Omental fat pad (tissue), 3 donors: ENCODE measurements at regions not wholly inside any gene's neighbourhood (a gene's known extent, or its start where the extent isn't known, plus 50 kb on each side); places are given as distances from the start of the nearest gene placed in this dataset.

Experiments
- ATAC-seq: fragments of 150-250 bp; one replicate; pipeline ENCODE4 v1.9.1; 2016; ENCODE audit warnings: mild to moderate bottlenecking, moderate library complexity; ENCODE audit not compliant: low FRiP score
- DNase-seq: peaks from one replicate; pipeline ENCODE4 v3.0.0-alpha.2; 2019; ENCODE audit warnings: low spot score
- TF ChIP-seq, protein P1 (sequence below), 3 donors: fragments of 450-650 bp; IDR thresholded peaks; one replicate each; pipeline ENCODE4 v1.5.1; 2016 to 2017; ENCODE audit warnings: antibody characterized with exemption in 3 of 3, mild to moderate bottlenecking in 3 of 3, moderate library complexity in 2 of 3

- no peak for ATAC-seq
- no peak for DNase-seq
- TF ChIP-seq, protein P1, sequence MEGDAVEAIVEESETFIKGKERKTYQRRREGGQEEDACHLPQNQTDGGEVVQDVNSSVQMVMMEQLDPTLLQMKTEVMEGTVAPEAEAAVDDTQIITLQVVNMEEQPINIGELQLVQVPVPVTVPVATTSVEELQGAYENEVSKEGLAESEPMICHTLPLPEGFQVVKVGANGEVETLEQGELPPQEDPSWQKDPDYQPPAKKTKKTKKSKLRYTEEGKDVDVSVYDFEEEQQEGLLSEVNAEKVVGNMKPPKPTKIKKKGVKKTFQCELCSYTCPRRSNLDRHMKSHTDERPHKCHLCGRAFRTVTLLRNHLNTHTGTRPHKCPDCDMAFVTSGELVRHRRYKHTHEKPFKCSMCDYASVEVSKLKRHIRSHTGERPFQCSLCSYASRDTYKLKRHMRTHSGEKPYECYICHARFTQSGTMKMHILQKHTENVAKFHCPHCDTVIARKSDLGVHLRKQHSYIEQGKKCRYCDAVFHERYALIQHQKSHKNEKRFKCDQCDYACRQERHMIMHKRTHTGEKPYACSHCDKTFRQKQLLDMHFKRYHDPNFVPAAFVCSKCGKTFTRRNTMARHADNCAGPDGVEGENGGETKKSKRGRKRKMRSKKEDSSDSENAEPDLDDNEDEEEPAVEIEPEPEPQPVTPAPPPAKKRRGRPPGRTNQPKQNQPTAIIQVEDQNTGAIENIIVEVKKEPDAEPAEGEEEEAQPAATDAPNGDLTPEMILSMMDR (IDR thresholded peaks at IDR 0.05) = no peak
Observed at GRCh38 chr7:41010418-41010817, 692.5 kb downstream of the INHBA start.

- TF ChIP-seq, protein P1 (IDR thresholded peaks at IDR 0.05) = no peak
- DNase-seq = no peak
- ATAC-seq = no peak
Observed at GRCh38 chr7:41007811-41008210, 695.1 kb downstream of the INHBA start.

GRCh38 chr7:41007351-41007751, 695.5 kb downstream of the INHBA start:
- ATAC-seq = no peak
- TF ChIP-seq, protein P1 (IDR thresholded peaks at IDR 0.05) = no peak
- DNase-seq = no peak

DNA sequence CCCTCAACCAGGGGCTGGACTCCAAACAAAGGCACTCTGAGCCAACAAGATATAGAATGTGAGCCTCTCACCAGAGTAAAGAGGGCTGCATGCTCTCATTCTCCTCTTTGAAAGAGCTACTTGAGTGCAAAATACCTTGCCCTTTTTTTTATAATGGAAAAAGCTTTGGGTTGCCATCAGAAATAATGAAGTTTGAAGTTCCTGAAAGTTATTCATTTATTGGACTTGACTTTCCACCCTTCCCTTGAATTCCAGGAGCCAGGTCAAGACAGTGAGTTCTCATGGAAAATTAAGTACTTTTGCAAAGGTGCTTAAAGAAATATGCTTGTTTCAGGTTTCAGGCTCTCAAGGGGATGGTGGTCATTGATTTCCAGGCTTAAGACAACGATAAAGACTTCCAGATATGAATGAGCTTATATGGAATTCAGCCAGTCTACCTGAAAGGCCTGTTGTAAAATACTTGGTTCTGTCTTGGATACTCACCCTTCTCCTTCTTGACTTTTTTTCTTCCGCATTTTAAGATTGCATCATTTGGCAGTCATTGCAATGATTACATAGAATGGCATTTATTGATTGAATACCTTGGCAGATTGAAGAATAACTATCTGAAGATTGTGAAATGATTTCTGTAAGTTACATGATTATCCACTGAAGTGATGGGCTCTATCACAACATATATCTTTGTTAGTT, 696.4 kb downstream of the INHBA start:
- ATAC-seq (no peak), DNase-seq (no peak)
- TF ChIP-seq, protein P1 (IDR thresholded peaks at IDR 0.05) = no peak

DNA sequence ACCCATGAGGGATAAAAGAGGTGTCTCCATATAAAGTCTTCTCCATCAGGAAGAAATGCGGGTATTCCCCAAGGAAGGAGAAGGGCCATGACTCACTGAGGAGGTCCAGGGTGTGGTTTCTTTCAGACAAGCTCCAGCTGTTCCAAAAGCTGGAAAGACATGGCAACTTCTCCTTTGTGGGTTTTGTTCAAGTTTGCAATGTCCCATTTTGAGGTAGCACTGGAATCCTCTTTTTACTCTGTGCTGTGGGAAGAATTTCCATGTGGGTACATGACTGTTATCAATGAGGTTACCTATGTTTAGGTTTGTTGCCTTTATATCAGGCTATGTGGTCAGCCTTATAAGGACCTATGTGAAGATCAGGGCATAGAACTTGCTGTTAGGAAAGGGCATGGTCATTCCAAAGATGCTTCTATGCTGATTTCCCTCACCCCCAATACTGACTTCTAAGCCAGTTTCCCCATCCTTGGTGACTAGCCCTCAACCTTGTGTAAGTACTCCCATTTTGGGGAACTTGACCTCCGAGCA, 697.5 kb downstream of the INHBA start:
- DNase-seq (no peak), ATAC-seq (no peak)
- TF ChIP-seq, protein P1 (IDR thresholded peaks at IDR 0.05) = no peak

GRCh38 chr7:41003977-41004376, 698.9 kb downstream of the INHBA start:
- ATAC-seq = no peak
- no peak for DNase-seq
- TF ChIP-seq, protein P1 (IDR thresholded peaks at IDR 0.05) = no peak

GRCh38 chr7:41003611-41003940, 699.3 kb downstream of the INHBA start:
- DNase-seq = no peak
- ATAC-seq = no peak
- TF ChIP-seq, protein P1 (IDR thresholded peaks at IDR 0.05) = no peak
